IMR-90 (cell line): ENCODE measurements at regions not wholly inside any gene's neighbourhood (a gene's known extent, or its start where the extent isn't known, plus 50 kb on each side); places are given as distances from the start of the nearest gene placed in this dataset.

Experiments used
- MAZ ChIP-seq: IDR thresholded peaks from 2 replicates; pipeline ENCODE4 v1.6.1; 2012; ENCODE audit warnings: low read depth, mild to moderate bottlenecking, low read length, improper control_type of control experiment, moderate library complexity, borderline replicate concordance
- MXI1 ChIP-seq: IDR thresholded peaks from 2 replicates; pipeline ENCODE4 v1.6.1; 2012; ENCODE audit warnings: low read depth, mild to moderate bottlenecking, low read length, moderate library complexity, borderline replicate concordance
- POLR2A ChIP-seq: IDR thresholded peaks from 2 replicates; pipeline ENCODE4 v1.6.1; 2012; ENCODE audit warnings: mild to moderate bottlenecking, low read depth, low read length
- RFX5 ChIP-seq: IDR thresholded peaks from 2 replicates; pipeline ENCODE4 v1.8.0; 2012; ENCODE audit warnings: low read depth, mild to moderate bottlenecking, low read length, moderate library complexity
- SMC3 ChIP-seq: fragments of 150-350 bp; IDR thresholded peaks from 2 replicates; pipeline ENCODE4 v1.6.1; 2016; ENCODE audit warnings: low read depth, mild to moderate bottlenecking, antibody characterized with exemption, low read length, moderate library complexity
- TF ChIP-seq, protein P1 (sequence below): conservative IDR thresholded peaks from 2 replicates; pipeline ENCODE4 v1.5.1; 2012; ENCODE audit warnings: mild to moderate bottlenecking, low read depth, low read length, improper control_type of control experiment
- TF ChIP-seq, protein P2 (sequence below): fragments of 150-350 bp; IDR thresholded peaks from 2 replicates; pipeline ENCODE4 v1.6.1; 2017; ENCODE audit warnings: mild to moderate bottlenecking, antibody characterized with exemption, low read length, low read depth

DNA sequence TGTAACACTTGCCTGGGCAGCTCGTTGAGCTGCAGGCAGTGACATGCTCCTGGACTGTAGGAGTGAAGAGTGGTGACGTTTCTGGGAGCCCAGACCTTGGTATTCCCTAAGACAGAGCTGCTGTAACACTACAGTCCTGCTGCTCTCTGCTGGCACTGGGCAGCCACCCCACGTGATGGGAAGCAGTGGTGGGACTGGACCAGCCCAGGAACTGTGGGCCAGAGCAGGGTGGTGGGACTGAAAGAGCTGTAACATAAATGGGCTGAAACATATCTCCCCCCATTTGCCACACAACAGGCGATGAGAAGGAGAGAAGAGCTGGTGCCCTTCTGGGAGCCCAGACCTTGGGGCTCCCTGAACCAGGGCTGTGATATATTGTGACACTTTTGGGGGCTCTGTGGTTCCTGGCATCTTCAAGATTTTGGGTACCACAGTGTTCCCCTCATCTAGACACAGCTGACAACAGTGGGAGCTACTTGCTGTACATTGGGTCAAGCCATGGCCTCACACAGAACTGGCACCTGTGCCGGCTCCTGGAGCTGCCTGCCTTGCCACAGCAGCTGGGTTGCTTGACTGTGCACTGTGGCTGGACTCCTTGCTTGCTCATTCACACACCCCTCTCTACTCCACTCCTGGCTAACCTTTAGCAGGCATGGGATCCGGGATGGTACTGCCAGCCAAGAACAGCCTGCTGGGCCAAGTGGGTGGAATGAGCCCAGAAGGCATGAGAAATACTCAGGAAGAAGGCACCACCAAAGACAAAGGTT, 161.3 kb upstream of the PCDH15 start:
- TF ChIP-seq, protein P1, sequence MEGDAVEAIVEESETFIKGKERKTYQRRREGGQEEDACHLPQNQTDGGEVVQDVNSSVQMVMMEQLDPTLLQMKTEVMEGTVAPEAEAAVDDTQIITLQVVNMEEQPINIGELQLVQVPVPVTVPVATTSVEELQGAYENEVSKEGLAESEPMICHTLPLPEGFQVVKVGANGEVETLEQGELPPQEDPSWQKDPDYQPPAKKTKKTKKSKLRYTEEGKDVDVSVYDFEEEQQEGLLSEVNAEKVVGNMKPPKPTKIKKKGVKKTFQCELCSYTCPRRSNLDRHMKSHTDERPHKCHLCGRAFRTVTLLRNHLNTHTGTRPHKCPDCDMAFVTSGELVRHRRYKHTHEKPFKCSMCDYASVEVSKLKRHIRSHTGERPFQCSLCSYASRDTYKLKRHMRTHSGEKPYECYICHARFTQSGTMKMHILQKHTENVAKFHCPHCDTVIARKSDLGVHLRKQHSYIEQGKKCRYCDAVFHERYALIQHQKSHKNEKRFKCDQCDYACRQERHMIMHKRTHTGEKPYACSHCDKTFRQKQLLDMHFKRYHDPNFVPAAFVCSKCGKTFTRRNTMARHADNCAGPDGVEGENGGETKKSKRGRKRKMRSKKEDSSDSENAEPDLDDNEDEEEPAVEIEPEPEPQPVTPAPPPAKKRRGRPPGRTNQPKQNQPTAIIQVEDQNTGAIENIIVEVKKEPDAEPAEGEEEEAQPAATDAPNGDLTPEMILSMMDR: no peak
- TF ChIP-seq POLR2A (no peak), SMC3 (no peak), RFX5 (no peak), MXI1 (no peak), MAZ (no peak)
- TF ChIP-seq, protein P2, sequence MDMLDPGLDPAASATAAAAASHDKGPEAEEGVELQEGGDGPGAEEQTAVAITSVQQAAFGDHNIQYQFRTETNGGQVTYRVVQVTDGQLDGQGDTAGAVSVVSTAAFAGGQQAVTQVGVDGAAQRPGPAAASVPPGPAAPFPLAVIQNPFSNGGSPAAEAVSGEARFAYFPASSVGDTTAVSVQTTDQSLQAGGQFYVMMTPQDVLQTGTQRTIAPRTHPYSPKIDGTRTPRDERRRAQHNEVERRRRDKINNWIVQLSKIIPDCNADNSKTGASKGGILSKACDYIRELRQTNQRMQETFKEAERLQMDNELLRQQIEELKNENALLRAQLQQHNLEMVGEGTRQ: no peak
